Stomach (tissue), 8 donors: ENCODE measurements at regions not wholly inside any gene's neighbourhood (a gene's known extent, or its start where the extent isn't known, plus 50 kb on each side); places are given as distances from the start of the nearest gene placed in this dataset.

Experiments used
- DNase-seq, 2 donors: peaks; one replicate each; pipeline versions ENCODE4 v3.0.0 to v3.0.0-alpha.2; 2013 to 2019
- H3K27ac ChIP-seq, 5 donors: fragments of 200-600 bp in 4 of 5; sonication (generic) in 4 of 5; one replicate each; pipeline ENCODE4 v1.5.1; 2013 to 2019; ENCODE audit warnings: mild to moderate bottlenecking in 1 of 5, moderate library complexity in 1 of 5
- H3K27me3 ChIP-seq, 3 donors: fragments of 200-600 bp; sonication (generic); one replicate each; pipeline ENCODE4 v1.5.1; 2017 to 2019; ENCODE audit warnings: mixed run types in 1 of 3
- H3K36me3 ChIP-seq, 4 donors: fragments of 200-600 bp; sonication (generic); 1 replicate in 3 of 4; 2 replicates in 1 of 4; pipeline ENCODE4 v1.5.1; 2016 to 2019
- H3K4me1 ChIP-seq, 4 donors: fragments of 200-600 bp; sonication (generic); one replicate each; pipeline ENCODE4 v1.5.1; 2016 to 2019
- H3K4me3 ChIP-seq, 4 donors: fragments of 200-600 bp; sonication (generic) in 3 of 4; one replicate each; pipeline ENCODE4 v1.5.1; 2016 to 2019; ENCODE audit warnings: mild to moderate bottlenecking in 1 of 4
- H3K9me3 ChIP-seq, 4 donors: fragments of 200-600 bp; sonication (generic); one replicate each; pipeline ENCODE4 v1.5.1; 2016 to 2019
- CTCF ChIP-seq, 7 experiments: fragments of 450-650 bp in 4 of 7; fragments of 200-600 bp in 3 of 7; sonication (generic) in 3 of 7; IDR thresholded peaks; one replicate each; pipeline ENCODE4 v1.5.1; 2016 to 2019; ENCODE audit warnings: antibody characterized with exemption in 7 of 7, control low read depth in 2 of 7, mild to moderate bottlenecking in 1 of 7
- EP300 ChIP-seq: sonication (generic); formaldehyde crosslinking; IDR thresholded peaks from one replicate; pipeline ENCODE4 v1.6.1; 2017; ENCODE audit warnings: antibody characterized with exemption
- POLR2A ChIP-seq, 4 donors: fragments of 450-650 bp; IDR thresholded peaks; one replicate each; pipeline ENCODE4 v1.6.1; 2016; ENCODE audit warnings: antibody characterized with exemption in 4 of 4, control low read depth in 2 of 4, mild to moderate bottlenecking in 1 of 4, moderate library complexity in 1 of 4
- POLR2AphosphoS5 ChIP-seq, 3 donors: sonication (generic); formaldehyde crosslinking; IDR thresholded peaks; one replicate each; pipeline ENCODE4 v1.6.1; 2016; ENCODE audit warnings: antibody characterized with exemption in 3 of 3
- WGBS, 5 donors: extraction: QIAGEN DNeasy Blood & Tissue Kit in 3 of 5; methylation state at CpG; one replicate each; pipeline versions ENCODE4 v1.1.5 to v1.1.7; 2013 to 2018; 5-methylcytosine and 5-hydroxymethylcytosine counted together
- intact Hi-C: fragments of 100-400 bp; cut with DNase I; formaldehyde crosslinking; loops from one replicate; pipeline ENCODE4 v1.15.1; 2023; ENCODE audit warnings: low total_unique reads
- donor health status: healthy with polysubstance abuse.
- donor health status: Bipolar disorder and iron deficiency.
- donor health status: healthy.

- TF ChIP-seq EP300 (no peak), POLR2A (IDR thresholded peaks at IDR 0.05) (no peak), POLR2AphosphoS5 (IDR thresholded peaks at IDR 0.05) (no peak), CTCF (IDR thresholded peaks at IDR 0.05) (no peak)
- peaks cover 0 to 18% (median 0%) of the 10 kb centered on the region in 4 donors for H3K4me1 ChIP-seq
- H3K9me3 ChIP-seq = peaks cover 0 to 5% (median 0%) of the 10 kb centered on the region in 4 donors
- no peaks in the 10 kb centered on the region for H3K36me3 ChIP-seq
- DNase-seq = no peak
- intact Hi-C loops = no loop called here
- H3K27ac ChIP-seq = no peak overlapping the region
- H3K4me3 ChIP-seq = no peak overlapping the region
- WGBS, 5 donors = 84 to 88% (median 85%) methylated on average over 6 of the region's 6 CpGs
- no peaks in the 10 kb centered on the region for H3K27me3 ChIP-seq
Measured at GRCh38 chr16:51527349-51527748, 376.3 kb upstream of the SALL1 start.

- TF ChIP-seq EP300 (no peak), POLR2A (IDR thresholded peaks at IDR 0.05) (no peak), CTCF (IDR thresholded peaks at IDR 0.05) (no peak), POLR2AphosphoS5 (IDR thresholded peaks at IDR 0.05) (no peak)
- Histone ChIP-seq H3K36me3 (no peaks in the 10 kb centered on the region), H3K4me1 (peaks cover 0 to 18% (median 0%) of the 10 kb centered on the region in 4 donors), H3K4me3 (no peak overlapping the region), H3K27ac (no peak overlapping the region), H3K27me3 (no peaks in the 10 kb centered on the region), H3K9me3 (peaks cover 0 to 11% (median 0%) of the 10 kb centered on the region in 4 donors)
- intact Hi-C loops = no loop called here
- no peak for DNase-seq
- WGBS, 5 donors = 16 to 34% (median 26%) methylated on average over 9 of the region's 9 CpGs
Measured at GRCh38 chr16:51526621-51527020, 375.6 kb upstream of the SALL1 start.

- H3K27me3 ChIP-seq = no peaks in the 10 kb centered on the region
- TF ChIP-seq POLR2AphosphoS5 (IDR thresholded peaks at IDR 0.05) (no peak), EP300 (no peak), POLR2A (IDR thresholded peaks at IDR 0.05) (no peak), CTCF (IDR thresholded peaks at IDR 0.05) (no peak)
- peaks cover 0 to 18% (median 0%) of the 10 kb centered on the region in 4 donors for H3K4me1 ChIP-seq
- DNase-seq = no peak
- H3K27ac ChIP-seq = no peak overlapping the region
- 42 to 60% (median 48%) methylated on average over 6 of the region's 6 CpGs for WGBS, 5 donors
- H3K9me3 ChIP-seq = peaks cover 0 to 11% (median 0%) of the 10 kb centered on the region in 4 donors
- H3K4me3 ChIP-seq = no peak overlapping the region
- H3K36me3 ChIP-seq = no peaks in the 10 kb centered on the region
- intact Hi-C loops = no loop called here
Measured at GRCh38 chr16:51524555-51525373, 373.7 kb upstream of the SALL1 start.

- H3K9me3 ChIP-seq = peaks cover 0 to 11% (median 0%) of the 10 kb centered on the region in 4 donors
- no peaks in the 10 kb centered on the region for H3K27me3 ChIP-seq
- no peak overlapping the region for H3K27ac ChIP-seq
- peaks cover 0 to 18% (median 0%) of the 10 kb centered on the region in 4 donors for H3K4me1 ChIP-seq
- intact Hi-C loops = no loop called here
- no peak overlapping the region for H3K4me3 ChIP-seq
- WGBS, 5 donors = 55 to 84% (median 72%) methylated on average over 4 of the region's 4 CpGs
- no peaks in the 10 kb centered on the region for H3K36me3 ChIP-seq
- no peak for DNase-seq
- TF ChIP-seq POLR2A (IDR thresholded peaks at IDR 0.05) = no peak
- TF ChIP-seq CTCF (IDR thresholded peaks at IDR 0.05) = no peak
- TF ChIP-seq EP300 = no peak
- no peak for TF ChIP-seq POLR2AphosphoS5 (IDR thresholded peaks at IDR 0.05)
Measured at GRCh38 chr16:51524070-51524469, 373.0 kb upstream of the SALL1 start.
